ENCODE measurements at regions not wholly inside any gene's neighbourhood (a gene's known extent, or its start where the extent isn't known, plus 50 kb on each side); places are given as distances from the start of the nearest gene placed in this dataset.

- TF ChIP-seq CTCF (IDR thresholded peaks at IDR 0.05) = no peak
- no peak for TF ChIP-seq POLR2A (IDR thresholded peaks at IDR 0.05)
These were observed 246.1 kb downstream of the PIK3C3 start for GRCh38 chr18:42201137-42201536.
